ENCODE measurements at regions not wholly inside any gene's neighbourhood (a gene's known extent, or its start where the extent isn't known, plus 50 kb on each side); places are given as distances from the start of the nearest gene placed in this dataset.
"Not testable (repeated sequence)": the region's sequence is repeated elsewhere in the genome, so short reads cannot be mapped to it uniquely, and the experiment has no call there.

DNA sequence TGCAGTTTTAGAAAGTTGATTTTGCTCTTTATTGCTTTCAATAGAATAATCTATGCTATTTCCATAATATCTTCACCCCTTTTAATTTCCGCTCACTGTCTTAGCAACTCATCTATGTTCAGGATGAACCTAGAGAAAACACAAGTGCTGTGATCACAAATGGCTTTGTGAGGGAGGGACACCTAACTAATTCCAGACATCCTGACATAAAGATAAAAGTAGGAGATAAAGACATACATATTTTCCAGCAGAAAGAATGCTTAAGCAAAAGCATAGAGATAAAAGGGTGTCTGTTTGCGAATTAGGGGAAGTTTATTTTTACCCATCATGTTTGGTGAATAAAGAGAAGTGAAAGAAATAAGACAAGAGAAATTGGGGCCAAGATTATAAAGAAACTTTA, 254.2 kb downstream of the KCNJ2 start:
- ChIA-PET CTCF (no interaction called here), POLR2A (no interaction called here)
- Mint-ChIP-seq H3K9me3 (ENCODE audit: low read depth) (no peaks in the 10 kb centered on the region), H3K27ac (no peak overlapping the region), H3K27me3 (peaks cover 4% of the 10 kb centered on the region), H3K36me3 (ENCODE audit: low read depth) (no peaks in the 10 kb centered on the region), H3K4me3 (no peak overlapping the region), H3K4me1 (no peaks in the 10 kb centered on the region)
- intact Hi-C loops (cut with DNase I, micrococcal nuclease) = no loop called here
- ATAC-seq = no peak
- DNase-seq = no peak

DNA sequence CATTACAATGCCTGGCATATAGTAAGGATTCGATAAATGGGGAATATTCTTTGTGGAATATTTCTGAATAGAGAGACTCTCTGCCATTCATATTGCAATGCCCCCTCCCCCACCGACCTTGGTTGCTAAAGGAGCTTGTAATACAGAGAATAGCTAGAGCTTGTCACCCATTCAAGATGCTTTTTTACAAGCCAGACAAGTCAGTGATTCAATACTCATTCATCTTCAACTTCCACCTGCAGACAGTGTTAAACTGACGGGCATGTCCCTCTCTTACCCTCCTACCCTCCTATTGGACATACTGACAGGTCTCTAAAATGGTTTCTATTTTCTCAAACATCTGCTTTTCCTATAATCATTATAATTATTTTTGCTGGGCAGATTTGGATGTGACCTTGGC, 257.4 kb downstream of the KCNJ2 start:
- H3K36me3 Mint-ChIP-seq (ENCODE audit: low read depth) = no peaks in the 10 kb centered on the region
- peaks cover 4% of the 10 kb centered on the region for H3K27me3 Mint-ChIP-seq
- H3K4me3 Mint-ChIP-seq = no peak overlapping the region
- intact Hi-C loops (cut with DNase I, micrococcal nuclease) = no loop called here
- DNase-seq (no peak), ATAC-seq (no peak)
- no peak overlapping the region for H3K27ac Mint-ChIP-seq
- no peaks in the 10 kb centered on the region for H3K9me3 Mint-ChIP-seq (ENCODE audit: low read depth)
- no peaks in the 10 kb centered on the region for H3K4me1 Mint-ChIP-seq
- ChIA-PET CTCF (interaction anchor here (1.0 kb wide), 1 partner anchor 10 kb away, joined by 4 read pairs; no protein-coding TSS in a partner anchor), POLR2A (no interaction called here)

DNA sequence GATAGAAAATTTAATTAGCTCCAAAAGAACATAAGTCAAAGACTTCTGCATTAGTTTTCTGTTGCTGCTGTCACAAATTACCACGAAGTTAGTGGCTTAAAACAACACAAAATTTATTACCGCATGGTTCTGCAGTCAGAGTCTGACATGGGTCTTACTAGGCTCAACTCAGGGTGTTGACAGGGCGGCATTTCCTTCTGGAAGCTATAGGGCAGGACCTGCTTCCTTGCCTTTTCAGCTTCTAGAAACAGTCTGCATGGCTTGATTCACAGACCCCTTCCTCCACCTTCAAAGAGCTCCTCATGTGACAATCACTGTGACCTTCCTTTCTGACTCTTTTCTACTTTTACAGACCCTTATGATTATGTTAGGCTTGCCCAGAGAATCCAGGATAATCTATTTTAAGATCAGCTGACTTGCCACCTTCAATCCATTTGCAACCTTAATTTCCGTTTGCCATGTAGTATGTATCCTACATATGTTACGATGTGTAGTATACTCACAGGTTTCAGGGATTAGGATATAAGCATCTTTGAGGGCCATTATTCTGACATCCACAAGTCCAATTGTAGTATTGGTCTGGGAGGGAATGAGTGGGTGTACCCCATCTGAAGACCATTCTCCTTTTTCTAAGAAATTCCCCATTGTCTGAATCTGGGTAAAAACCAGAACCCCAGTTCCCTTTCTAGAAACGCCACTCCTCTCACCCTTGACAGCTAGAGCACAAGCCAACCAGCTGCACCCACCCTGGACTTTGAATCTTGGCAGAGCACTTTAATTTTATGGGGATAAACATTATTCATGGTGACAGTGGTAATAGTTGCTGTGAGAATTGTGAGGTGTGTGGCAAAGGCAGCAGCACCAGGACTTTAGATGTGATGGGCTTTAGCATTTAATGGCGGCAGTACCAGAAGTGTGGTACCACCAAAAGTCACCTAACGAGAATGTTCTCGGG, 265.5 kb downstream of the KCNJ2 start:
- intact Hi-C loops (cut with DNase I, micrococcal nuclease) = no loop called here
- Mint-ChIP-seq H3K27me3 (no peaks in the 10 kb centered on the region), H3K27ac (no peak overlapping the region), H3K4me3 (no peak overlapping the region), H3K9me3 (ENCODE audit: low read depth) (no peaks in the 10 kb centered on the region), H3K4me1 (no peaks in the 10 kb centered on the region), H3K36me3 (ENCODE audit: low read depth) (no peaks in the 10 kb centered on the region)
- ChIA-PET CTCF (no interaction called here), POLR2A (no interaction called here)
- DNase-seq (no peak), ATAC-seq (no peak)

GRCh38 chr17:70437656-70438055, 268.3 kb downstream of the KCNJ2 start:
- CTCF ChIA-PET = no interaction called here
- POLR2A ChIA-PET = no interaction called here
- H3K4me3 Mint-ChIP-seq = no peak overlapping the region

GRCh38 chr17:70446446-70446845, 277.1 kb downstream of the KCNJ2 start:
- Mint-ChIP-seq H3K27me3 (no peaks in the 10 kb centered on the region), H3K4me1 (no peaks in the 10 kb centered on the region), H3K9me3 (ENCODE audit: low read depth) (peaks cover 3% of the 10 kb centered on the region), H3K36me3 (ENCODE audit: low read depth) (no peaks in the 10 kb centered on the region), H3K4me3 (no peak overlapping the region), H3K27ac (no peak overlapping the region)
- DNase-seq = no peak
- ChIA-PET POLR2A (no interaction called here), CTCF (no interaction called here)
- intact Hi-C loops (cut with DNase I, micrococcal nuclease) = no loop called here
- ATAC-seq = no peak

More at GRCh38 chr17:70437656-70438055, 268.3 kb downstream of the KCNJ2 start:
- Mint-ChIP-seq H3K9me3 (ENCODE audit: low read depth) (no peaks in the 10 kb centered on the region), H3K36me3 (ENCODE audit: low read depth) (no peaks in the 10 kb centered on the region), H3K27me3 (no peaks in the 10 kb centered on the region), H3K27ac (no peak overlapping the region), H3K4me1 (no peaks in the 10 kb centered on the region)
- ATAC-seq (no peak), DNase-seq (no peak)
- intact Hi-C loops (cut with DNase I, micrococcal nuclease) = no loop called here

DNA sequence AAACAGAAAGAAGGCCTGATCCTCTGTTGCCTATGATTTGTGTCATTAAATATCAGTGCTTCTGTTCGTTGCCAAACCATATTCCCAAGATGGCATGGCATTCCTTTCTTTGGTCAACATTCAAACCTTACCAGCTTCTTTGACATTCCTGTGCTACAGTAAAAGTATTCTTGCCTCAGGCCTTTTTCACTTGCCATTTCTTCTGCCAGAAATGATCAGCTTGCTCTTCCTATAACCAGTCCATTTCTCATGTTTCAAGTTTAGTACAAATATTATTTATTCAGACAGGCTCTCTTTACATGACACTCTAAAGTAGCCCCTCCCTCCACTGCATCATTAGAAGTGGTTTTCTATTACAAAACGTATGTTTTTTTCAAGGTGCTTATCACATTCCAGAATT, 278.3 kb downstream of the KCNJ2 start:
- ATAC-seq (no peak), DNase-seq (no peak)
- Mint-ChIP-seq H3K9me3 (ENCODE audit: low read depth) (peaks cover 3% of the 10 kb centered on the region), H3K4me1 (no peaks in the 10 kb centered on the region), H3K4me3 (no peak overlapping the region), H3K36me3 (ENCODE audit: low read depth) (no peaks in the 10 kb centered on the region), H3K27ac (no peak overlapping the region), H3K27me3 (no peaks in the 10 kb centered on the region)
- CTCF ChIA-PET = no interaction called here
- POLR2A ChIA-PET = no interaction called here
- intact Hi-C loops (cut with DNase I, micrococcal nuclease) = no loop called here

DNA sequence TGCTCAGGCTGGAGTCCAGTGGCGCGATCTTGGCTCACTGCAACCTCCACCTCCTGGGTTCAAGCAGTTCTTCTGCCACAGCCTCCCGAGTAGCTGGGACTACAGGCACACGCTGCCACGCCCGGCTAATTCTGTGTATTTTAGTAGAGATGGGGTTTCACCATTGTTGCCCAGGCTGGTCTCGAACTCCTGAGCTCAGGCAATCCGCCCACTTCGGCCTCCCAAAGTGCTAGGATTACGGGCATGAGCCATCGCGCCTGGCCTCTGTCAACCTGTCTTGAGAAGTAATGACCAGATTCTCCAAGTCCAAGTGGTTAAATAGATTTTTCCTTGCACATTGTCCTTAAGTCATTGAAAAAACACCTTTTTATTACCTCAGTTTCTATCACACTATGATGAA, 283.7 kb downstream of the KCNJ2 start:
- H3K4me1 Mint-ChIP-seq; intact Hi-C loops (cut with DNase I, micrococcal nuclease); H3K9me3 Mint-ChIP-seq (ENCODE audit: low read depth); DNase-seq; H3K4me3 Mint-ChIP-seq; H3K27me3 Mint-ChIP-seq; H3K27ac Mint-ChIP-seq; ATAC-seq; H3K36me3 Mint-ChIP-seq (ENCODE audit: low read depth); POLR2A ChIA-PET: not testable (repeated sequence)
- CTCF ChIA-PET = interaction anchor here (0.6 kb wide), 1 partner anchor 154 kb away, joined by 3 read pairs; no protein-coding TSS in a partner anchor

- no peaks in the 10 kb centered on the region for H3K27me3 Mint-ChIP-seq
- H3K27ac Mint-ChIP-seq = no peak overlapping the region
- no peak overlapping the region for H3K4me3 Mint-ChIP-seq
- H3K4me1 Mint-ChIP-seq = no peaks in the 10 kb centered on the region
- DNase-seq = no peak
- H3K9me3 Mint-ChIP-seq (ENCODE audit: low read depth) = peaks cover 6% of the 10 kb centered on the region
- POLR2A ChIA-PET = no interaction called here
- no peak for ATAC-seq
- no peaks in the 10 kb centered on the region for H3K36me3 Mint-ChIP-seq (ENCODE audit: low read depth)
- intact Hi-C loops (cut with DNase I, micrococcal nuclease) = no loop called here
- CTCF ChIA-PET = interaction anchor here (1.0 kb wide), 1 partner anchor 13 kb away, joined by 4 read pairs; no protein-coding TSS in a partner anchor
Measured at GRCh38 chr17:70454377-70454776, 285.0 kb downstream of the KCNJ2 start.

- intact Hi-C loops (cut with DNase I, micrococcal nuclease) = no loop called here
- no peak for ATAC-seq
- POLR2A ChIA-PET = no interaction called here
- no peak overlapping the region for H3K27ac Mint-ChIP-seq
- no peak for DNase-seq
- no peaks in the 10 kb centered on the region for H3K4me1 Mint-ChIP-seq
- H3K36me3 Mint-ChIP-seq (ENCODE audit: low read depth) = no peaks in the 10 kb centered on the region
- H3K27me3 Mint-ChIP-seq = no peaks in the 10 kb centered on the region
- H3K4me3 Mint-ChIP-seq = no peak overlapping the region
- CTCF ChIA-PET = no interaction called here
- peaks cover 6% of the 10 kb centered on the region for H3K9me3 Mint-ChIP-seq (ENCODE audit: low read depth)
Measured at GRCh38 chr17:70454908-70455307, 285.6 kb downstream of the KCNJ2 start.

DNA sequence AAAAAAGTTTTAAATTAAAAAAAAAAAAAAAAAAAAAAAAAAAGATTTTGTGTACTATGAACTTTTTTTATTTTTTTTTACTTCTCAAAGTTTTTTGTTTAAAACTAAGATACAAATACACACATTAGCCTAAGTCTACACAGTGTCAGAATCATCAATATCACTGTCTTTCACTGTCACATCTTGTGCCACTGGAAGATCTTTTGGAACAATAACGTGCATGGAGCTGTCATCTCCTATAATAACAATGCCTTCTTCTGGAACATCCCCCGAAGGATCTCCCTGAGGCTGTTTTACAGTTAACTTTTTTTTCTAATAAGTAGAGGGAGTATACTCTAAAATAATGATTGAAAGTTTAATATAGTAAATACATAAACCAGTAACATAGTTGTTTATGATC, 295.7 kb downstream of the KCNJ2 start:
- intact Hi-C loops (cut with DNase I, micrococcal nuclease) = no loop called here
- CTCF ChIA-PET = no interaction called here

GRCh38 chr17:70468661-70469060, 299.3 kb downstream of the KCNJ2 start:
- Mint-ChIP-seq H3K27me3 (no peaks in the 10 kb centered on the region), H3K27ac (no peak overlapping the region), H3K4me1 (no peaks in the 10 kb centered on the region), H3K36me3 (ENCODE audit: low read depth) (no peaks in the 10 kb centered on the region), H3K9me3 (ENCODE audit: low read depth) (no peaks in the 10 kb centered on the region), H3K4me3 (no peak overlapping the region)
- intact Hi-C loops (cut with DNase I, micrococcal nuclease) = no loop called here
- DNase-seq (no peak), ATAC-seq (no peak)
- POLR2A ChIA-PET = no interaction called here
- CTCF ChIA-PET = no interaction called here

More for the DNA sequence above, 295.7 kb downstream of the KCNJ2 start:
- DNase-seq (no peak), ATAC-seq (no peak)
- POLR2A ChIA-PET = no interaction called here
- Mint-ChIP-seq H3K4me3 (no peak overlapping the region), H3K9me3 (ENCODE audit: low read depth) (no peaks in the 10 kb centered on the region), H3K27ac (no peak overlapping the region), H3K27me3 (no peaks in the 10 kb centered on the region), H3K4me1 (no peaks in the 10 kb centered on the region), H3K36me3 (ENCODE audit: low read depth) (no peaks in the 10 kb centered on the region)

DNA sequence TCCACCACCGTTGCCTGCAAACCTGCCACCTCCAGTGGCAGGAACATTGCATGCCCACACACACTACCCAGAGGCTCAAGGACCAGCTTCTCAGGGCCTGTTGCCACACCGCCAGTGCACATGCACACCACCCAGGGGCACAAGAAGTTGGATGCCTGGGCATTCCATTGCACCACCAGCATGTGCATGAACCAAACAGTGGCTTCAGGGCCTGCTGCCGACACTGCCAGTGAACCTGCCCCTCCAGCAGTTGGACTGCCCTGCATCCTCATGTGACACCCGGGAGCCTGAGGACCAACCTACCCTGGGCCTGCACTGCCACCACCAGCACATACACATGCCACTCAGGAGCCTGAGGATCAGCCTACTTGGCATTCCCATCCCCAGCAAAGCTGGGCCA, 303.7 kb downstream of the KCNJ2 start:
- Mint-ChIP-seq H3K36me3 (ENCODE audit: low read depth) (no peaks in the 10 kb centered on the region), H3K27me3 (no peaks in the 10 kb centered on the region), H3K4me3 (no peak overlapping the region), H3K9me3 (ENCODE audit: low read depth) (peaks cover 2% of the 10 kb centered on the region), H3K4me1 (no peaks in the 10 kb centered on the region), H3K27ac (no peak overlapping the region)
- ChIA-PET CTCF (interaction anchor here (0.7 kb wide), 1 partner anchor 243 kb away, joined by 4 read pairs; no protein-coding TSS in a partner anchor), POLR2A (no interaction called here)
- DNase-seq (no peak), ATAC-seq (no peak)
- intact Hi-C loops (cut with DNase I, micrococcal nuclease) = no loop called here
